ENCODE measurements at regions not wholly inside any gene's neighbourhood (a gene's known extent, or its start where the extent isn't known, plus 50 kb on each side); places are given as distances from the start of the nearest gene placed in this dataset.

- DNase-seq = no peak
These were observed 250.7 kb downstream of the TBC1D4 start for GRCh38 chr13:75231235-75231634.

DNA sequence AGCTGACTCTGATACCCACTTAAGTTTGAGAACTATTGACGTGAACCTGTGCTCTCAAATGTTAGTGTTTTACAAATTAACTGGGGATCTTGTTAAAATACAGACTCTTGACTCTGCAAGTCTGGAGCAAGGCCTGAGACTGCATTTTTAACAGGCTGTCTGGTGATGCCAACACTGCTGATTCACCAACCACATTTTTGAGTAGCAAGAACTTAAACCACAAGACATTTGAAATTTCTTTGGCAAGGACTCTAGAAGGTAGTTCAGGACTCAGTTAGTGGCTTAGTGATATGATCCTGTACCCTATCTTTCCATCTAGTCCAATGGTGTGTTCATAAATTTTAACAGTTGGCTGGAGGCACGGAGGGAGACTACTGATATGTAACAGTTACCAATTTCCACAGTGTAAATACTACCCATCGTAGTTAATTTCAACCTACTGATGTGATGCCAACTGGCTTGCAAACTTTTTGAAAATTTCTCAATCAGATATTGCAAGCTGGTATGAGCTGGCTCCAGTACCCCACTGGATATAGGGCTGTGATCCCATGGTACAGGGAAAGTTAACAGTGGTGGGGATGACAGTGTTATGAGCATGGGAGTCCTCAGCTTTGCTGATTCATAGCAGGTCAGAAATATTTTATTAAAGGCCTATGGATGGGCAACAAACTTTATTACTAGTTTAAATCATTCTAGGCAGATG is 255.1 kb downstream of the TBC1D4 start:
- DNase-seq = no peak

DNA sequence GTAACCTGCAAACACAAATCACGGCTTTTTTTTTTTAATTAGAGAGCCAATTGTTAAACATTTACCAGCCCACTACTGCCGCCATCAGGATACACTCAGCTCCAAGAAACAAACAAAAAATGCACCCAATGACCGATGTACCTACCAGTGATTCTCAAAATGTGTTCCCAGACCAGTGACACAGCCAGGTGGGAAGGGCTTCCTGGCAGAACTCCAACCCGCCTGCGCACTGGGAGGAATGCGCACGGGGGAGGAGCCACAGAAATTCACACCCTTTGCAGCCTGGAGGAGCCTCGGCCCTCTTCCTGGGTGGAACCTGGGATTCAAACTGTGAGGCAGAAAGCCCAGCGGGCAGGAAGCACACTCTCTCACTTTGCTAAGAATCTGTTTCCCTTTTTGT is 255.9 kb downstream of the TBC1D4 start:
- no peak for DNase-seq

DNA sequence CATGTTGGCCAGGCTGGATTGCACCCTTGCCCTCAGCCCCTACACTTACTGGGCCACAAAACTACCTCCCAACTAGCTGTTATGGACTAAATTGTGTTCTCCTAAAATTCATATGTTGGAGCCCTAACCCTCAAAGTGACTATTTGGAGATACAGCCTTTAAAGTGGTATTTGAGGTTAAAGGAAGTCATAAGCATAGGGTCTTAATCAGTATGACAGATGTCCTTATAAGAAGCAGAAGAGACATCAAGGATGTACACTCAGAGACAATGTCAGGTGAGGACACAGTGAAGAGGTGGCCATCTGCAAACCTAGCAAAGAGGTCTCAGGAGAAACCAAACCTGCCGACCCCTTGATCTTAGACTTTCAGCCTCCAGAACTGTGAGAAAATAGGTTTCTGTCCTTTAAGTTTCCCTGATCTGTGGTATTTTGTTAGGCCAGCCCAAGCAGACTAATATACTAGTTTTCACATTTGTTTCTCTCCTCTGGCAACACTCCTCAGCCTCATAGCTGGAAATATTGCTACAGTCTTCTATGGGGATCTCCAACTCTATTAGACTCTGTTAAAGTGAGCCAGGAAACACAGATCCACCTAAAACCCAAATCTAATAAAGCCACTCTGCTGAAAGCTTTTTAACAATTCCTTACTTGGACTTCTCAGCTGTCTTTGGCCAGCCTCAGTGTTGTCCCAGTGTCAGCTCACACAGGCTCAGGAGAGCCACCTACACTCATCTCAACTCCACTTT is 256.5 kb downstream of the TBC1D4 start:
- no peak for DNase-seq

- no peak for DNase-seq
These were observed 257.8 kb downstream of the TBC1D4 start for GRCh38 chr13:75224053-75224742.

- DNase-seq = no peak
These were observed 259.9 kb downstream of the TBC1D4 start for GRCh38 chr13:75222031-75222430.

DNA sequence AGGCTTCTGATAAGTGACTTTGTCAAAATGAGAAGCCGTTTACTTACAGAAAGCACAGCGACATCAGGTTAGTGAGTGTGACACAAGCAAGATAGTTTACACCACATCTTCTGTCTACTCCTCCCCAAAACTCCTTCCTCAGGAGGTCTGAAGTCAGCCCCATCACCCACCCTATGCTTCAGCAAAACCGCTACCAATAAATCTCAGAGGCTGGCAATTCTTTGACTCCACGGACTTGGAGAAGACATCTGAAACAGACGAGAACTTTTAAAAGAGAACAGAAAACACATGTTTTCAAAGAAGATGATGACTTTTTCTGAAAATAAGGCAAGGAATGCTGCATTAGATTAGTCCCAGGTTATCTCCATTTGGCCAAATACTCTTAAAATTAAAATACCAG is 261.1 kb downstream of the TBC1D4 start:
- DNase-seq = no peak

GRCh38 chr13:75220238-75220542 is 261.8 kb downstream of the TBC1D4 start:
- no peak for DNase-seq

DNA sequence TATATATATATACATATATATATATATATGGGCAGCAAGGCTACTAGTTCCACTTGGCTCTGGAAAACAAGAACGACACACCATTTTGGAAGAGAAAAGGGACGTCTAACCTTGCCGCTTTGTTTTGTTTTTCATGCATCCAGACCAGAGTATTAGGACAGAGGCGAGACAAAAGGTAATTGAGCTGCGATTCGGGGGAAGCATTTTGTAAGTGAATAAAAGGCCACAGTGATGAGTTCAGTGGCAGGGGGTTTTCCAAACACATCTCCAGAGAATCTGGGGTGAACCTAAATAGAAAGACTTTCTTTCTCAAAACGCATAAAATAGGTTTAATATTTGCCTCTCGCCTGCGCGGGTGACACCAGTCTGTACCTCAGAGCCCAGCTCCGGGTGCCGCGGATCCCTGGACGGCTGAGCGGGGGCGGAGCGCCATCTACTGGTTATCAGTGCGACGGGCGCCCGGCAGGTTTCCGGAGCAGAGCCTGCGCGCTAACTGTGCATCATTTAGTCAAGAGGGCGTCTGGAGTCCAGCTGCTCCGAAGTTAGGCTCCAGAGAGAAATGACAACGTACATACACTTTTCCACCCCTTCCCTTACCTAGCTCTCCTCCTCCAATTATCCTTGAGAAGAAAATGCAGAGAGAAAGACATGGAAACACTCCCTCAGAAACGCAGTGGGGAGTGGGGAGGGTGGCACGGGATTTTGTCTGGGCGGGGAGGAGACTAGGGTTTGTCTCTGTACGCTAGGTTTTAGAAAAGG is 262.3 kb downstream of the TBC1D4 start:
- peak; percentile 89 to 91 for DNase-seq

GRCh38 chr13:75217949-75218348 is 264.0 kb downstream of the TBC1D4 start:
- no peak for DNase-seq

DNA sequence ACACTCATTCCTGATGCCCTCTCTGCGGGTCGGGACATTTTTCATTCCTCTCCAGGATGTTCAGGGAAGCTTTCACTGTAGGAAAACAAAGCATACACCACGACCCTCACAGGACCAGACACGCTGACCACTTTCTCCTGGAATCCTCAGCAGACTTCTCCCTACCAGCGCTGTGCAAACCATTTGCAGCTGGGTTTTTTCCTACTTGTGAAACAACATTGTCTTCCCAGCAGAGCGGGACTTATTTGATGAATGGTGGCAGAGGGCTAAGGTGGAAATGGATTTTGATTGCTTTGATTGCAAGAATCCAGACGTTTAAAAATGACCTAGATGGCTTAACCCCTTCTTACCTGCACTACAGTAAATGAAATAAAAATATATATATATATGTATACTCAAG is 265.9 kb downstream of the TBC1D4 start:
- no peak for DNase-seq

DNA sequence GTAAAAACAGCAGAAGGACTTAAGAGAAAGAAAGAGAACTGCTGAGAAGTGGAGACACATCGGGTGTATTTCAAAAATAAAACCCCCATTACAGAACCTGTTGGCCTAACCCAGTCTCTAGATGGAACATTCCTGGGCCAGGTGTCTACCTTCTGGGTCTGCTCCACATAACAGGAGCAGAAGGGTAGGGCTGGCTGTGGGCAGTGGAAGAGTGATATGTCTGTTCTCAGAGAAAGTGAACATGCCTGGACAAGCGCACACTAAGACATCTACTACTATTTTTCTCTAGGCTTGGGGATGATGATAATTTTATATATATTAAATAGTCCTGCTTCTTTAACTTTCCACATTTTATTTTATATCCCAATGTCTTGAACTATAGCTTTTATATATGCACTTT is 267.1 kb downstream of the TBC1D4 start:
- DNase-seq = no peak

DNA sequence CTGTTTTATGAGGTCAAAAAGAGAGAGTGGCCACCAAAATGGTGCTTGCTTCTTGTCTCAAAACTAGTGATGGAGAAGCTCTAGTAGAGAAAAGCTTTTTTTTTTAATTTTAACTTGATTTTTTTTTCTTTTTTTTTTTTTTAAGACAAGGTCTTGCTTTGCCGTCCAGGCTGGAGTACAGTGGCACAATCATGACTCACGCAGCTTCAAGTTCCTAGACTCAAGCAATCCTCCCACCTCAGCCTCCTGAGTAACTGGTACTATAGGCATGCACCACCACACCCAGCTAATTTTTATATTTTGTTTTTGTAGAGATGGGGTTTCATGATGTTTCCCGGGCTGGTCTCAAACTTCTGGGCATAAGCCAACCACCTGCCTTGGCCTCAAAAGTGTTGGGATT is 279.0 kb downstream of the TBC1D4 start:
- DNase-seq = no peak

DNA sequence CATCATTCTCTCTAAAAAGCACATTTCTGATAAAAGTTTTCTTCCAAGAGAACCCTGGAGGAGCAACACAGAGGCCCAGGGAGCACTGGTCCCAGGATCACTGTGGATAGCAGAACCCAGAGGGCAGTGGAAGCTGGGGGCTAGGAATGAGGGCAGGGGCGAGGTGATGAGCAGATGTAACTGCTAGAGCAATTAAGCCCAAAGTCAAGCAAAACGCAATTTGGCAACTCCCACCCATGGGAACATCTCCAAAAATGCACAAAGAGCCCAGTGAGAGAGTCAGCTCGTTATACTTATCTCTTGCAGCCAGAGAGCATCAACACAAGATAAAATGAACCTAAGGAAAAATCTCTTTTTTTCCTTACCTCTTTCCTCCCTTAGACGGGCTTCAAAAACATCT is 284.2 kb downstream of the TBC1D4 start:
- no peak for DNase-seq

DNA sequence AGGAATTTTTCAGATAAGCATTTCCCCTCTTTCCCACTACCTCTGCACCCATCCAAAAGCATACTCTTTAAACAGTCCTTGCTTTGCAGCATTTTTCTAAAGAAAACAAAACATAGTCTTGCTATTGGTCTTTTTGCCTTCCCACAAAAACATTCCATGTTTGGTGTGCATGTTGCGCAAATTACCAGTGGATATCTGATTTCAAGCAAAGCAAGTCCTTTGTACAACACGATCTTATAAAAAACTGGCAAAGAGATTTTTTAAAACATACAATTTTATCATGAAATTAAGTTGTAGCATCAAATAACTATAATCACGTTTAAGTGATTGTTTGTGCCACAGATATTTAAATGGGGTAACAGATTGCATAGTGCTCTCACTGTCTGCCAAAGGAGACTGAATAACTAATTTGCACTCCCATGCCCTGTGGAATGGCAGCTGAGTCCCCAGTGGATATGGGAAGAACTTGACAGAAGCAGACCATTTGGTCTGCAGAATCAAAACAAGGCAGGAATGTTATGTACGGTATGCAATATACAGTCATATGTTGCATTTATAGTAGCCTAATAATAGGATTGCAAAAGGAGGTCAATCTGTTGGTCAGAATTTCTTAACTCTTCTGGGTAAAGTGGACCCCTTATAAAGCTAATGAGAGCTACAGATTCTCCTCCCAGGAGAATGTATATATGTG is 285.7 kb downstream of the TBC1D4 start:
- no peak for DNase-seq

DNA sequence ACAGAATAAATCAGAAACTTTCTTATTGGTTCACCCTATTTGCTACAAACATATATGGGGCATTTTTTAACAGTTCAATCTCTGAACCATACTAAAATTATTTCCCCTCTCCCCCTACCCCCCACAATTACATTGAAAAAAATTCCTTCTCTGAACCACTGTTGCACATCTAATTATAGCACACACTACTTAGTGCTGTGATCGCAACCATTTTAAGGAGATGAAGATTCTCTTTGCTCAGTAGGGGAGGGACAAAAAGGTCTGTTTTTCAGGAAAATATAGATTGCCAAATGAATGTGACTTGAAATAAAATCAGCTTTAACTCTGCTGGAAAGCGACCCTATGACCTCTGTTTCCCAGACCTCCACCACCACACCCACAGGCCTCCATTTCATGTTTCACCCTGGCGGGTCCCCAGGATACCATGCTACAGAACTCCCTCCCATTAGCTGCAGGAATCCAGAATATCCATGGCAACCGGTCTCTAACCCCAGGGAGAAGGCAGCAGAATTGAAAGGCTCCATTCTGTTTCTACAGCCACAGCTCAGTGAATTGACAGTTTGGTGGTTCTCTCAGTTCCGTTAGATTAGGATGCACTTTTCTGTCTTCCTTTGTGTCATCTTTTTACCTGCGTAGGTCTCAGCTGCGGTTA is 286.3 kb downstream of the TBC1D4 start:
- DNase-seq = no peak

DNA sequence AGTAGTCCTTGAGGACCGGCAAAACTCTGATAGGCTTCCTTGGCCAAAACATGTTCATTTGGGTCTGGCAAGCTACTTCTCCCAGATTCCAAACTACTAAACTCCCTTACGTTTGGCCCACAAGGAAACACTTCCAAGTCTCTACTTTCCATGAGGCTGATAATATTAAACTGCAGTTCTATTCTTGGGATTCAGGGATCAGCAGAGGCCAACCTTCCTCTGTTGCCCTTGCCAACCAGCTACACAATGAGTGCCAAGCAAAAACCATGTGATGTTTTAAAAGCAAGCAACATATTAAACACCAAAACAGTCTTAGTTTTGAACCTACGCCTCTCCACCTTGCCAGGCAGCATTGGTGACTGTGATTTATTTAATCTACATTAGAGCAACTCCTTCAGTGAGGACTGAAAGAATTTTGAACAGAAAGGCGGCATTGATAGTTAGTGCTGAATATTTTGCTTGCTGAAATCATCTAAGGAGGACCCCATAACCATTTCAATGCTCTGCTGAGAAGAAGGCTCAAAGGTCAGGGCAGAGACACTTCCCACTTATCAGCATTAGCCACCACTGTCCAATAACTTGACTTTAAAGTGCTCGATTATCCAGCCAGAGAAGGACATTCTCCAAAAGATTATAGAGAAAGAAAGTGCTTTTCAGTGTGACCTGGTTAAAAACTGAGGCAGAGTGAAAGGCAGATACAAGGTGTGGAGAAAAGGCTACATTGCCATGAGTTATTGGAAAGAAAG is 287.1 kb downstream of the TBC1D4 start:
- DNase-seq = no peak

- DNase-seq = no peak
These were observed 295.6 kb downstream of the TBC1D4 start for GRCh38 chr13:75186379-75186778.

- DNase-seq = no peak
These were observed 300.1 kb downstream of the TBC1D4 start for GRCh38 chr13:75181906-75182305.

GRCh38 chr13:75180805-75181455 is 301.0 kb downstream of the TBC1D4 start:
- DNase-seq = no peak

DNA sequence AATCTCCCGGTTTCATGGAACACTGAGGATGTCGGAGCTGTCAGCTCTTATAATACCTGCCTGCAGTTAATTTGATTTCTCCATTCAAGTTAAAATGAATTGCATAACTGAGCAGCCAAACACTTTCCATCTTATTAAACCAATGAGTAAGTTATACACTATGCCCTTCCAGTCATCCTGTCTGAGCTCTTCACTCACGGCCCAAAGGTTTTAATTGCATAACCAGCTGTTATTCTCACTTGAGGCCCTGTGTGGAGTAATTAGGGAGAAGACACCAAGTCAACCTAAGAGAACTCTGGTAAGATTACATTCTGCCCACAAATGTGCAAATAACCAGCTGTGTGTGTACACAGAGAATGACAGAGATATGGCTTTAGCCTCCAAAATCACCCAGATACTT is 303.5 kb downstream of the TBC1D4 start:
- DNase-seq = no peak
